HG03025 (cell line): ENCODE measurements at regions not wholly inside any gene's neighbourhood (a gene's known extent, or its start where the extent isn't known, plus 50 kb on each side); places are given as distances from the start of the nearest gene placed in this dataset.

ENCODE experiments used
- ATAC-seq: cut with Tn5 transposase; IDR thresholded peaks from one replicate; pipeline ENCODE4 v1.9.1; 2021; ENCODE audit warnings: mild to moderate bottlenecking, moderate library complexity; ENCODE audit not compliant: unreplicated experiment, low FRiP score

GRCh38 chr12:89988188-89988915 lies 279.7 kb upstream of the ATP2B1 start:
- ATAC-seq: no peak

- no peak for ATAC-seq
Measured at GRCh38 chr12:89985935-89986334, 277.3 kb upstream of the ATP2B1 start.

DNA sequence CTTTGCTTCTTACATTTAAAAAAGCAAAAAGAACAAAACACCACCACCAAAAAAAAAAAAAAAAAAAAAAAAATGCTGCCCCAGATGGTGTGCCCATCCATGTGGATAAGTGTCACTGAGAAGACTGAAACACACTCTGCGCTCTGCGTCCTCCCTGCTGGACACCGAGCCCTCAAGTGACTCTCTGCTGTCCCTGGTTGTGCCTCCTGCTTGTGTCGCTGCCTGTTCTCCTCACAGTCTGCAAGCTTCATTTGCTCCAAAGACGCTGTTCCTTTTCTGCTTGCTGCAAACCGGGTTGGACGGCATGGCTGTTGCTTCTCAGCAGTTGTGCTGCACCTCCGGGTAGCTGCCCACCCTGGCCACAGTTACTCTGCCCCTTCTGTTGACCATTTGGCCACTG lies 276.2 kb upstream of the ATP2B1 start:
- ATAC-seq: no peak

DNA sequence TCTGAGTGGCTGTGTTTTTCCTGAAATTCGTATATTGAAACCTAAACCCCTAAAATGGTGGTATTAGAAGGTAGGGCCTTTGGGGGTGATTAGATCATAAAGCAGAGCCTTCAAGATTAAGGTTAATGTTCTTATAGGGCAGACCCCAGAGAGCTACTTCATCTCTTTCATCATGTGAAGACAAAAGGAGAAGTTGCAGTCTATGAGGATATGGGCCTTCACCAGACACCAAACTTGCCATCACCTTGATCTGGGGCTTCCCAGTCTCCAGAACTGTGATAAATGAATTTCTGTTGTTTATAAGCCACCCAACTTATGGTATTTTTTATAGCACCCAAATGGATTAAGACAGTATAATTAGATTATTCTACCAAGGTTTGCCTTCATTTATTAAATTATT lies 275.0 kb upstream of the ATP2B1 start:
- no peak for ATAC-seq

DNA sequence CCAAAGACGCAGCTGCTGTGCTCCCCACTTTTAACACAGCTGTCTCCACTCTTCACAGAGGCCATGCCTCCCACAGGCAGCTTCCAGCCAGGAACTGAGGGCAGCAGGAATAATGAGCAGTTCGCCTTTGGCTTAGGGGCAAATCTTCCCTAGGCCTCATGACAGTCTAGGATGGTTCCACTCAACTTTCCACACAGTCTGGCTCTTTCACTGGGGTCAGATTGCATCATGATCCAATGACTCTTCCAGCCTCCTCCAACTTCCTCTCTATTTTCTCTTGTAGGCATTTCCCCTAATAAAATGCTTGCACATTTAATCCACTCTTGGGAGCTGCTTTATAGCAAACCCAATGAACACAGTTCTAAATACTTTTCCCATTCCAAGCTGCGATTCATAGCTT lies 271.6 kb upstream of the ATP2B1 start:
- no peak for ATAC-seq

DNA sequence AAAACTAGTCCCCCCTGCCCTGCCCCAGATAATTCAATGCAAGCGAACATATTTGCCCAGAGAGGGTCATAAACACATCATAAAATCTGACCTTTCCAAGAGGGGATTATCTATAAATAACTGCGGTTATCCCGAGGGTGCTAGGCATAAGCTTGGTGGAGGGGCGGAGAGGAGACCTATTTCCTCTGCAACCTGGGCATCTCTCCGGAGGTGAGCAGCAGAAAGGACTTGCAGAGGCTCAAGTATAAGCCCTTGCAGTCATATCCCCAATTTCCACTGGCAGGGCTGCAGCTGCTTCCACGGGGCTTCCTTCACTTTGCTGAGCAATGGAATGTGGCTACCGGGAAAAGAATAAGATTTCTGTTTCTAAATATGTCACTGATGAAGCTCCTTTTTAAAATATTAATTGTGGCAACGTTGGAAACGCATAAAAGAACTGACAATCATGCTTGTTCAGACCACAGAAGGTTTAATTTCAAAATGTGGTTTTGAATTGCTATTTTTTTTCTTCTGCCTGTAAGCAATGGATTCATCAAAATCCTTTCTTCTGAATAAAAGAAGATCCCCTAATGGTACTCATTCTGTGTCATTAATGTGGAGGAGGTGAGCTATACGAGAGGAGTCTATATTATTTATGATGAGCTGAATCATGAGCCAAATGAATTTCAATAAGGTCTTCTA lies 268.9 kb upstream of the ATP2B1 start:
- no peak for ATAC-seq

- ATAC-seq: no peak
Measured at GRCh38 chr12:89976866-89977265, 268.2 kb upstream of the ATP2B1 start.

GRCh38 chr12:89975574-89975973 lies 266.9 kb upstream of the ATP2B1 start:
- ATAC-seq: no peak

- ATAC-seq: no peak
Measured at GRCh38 chr12:89971880-89972279, 263.2 kb upstream of the ATP2B1 start.

DNA sequence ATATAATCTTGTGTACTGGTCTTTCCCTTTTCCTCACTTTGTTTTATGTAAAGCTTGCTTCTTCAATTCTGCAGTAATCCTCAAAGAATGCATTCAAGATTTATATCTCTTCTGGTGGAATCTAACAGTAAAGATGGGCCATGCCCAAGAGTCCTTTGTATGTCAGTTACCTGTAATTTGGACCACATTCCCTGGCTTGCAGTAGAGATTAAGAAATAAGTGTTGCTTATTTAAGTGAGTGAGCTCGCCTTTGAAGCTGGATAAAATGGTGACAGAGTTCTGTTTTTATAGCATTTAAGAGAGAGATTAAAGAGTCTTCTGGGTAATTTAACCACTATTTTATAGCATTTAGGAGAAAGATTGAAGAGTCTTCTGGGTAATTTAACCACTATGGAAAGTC lies 262.1 kb upstream of the ATP2B1 start:
- no peak for ATAC-seq

DNA sequence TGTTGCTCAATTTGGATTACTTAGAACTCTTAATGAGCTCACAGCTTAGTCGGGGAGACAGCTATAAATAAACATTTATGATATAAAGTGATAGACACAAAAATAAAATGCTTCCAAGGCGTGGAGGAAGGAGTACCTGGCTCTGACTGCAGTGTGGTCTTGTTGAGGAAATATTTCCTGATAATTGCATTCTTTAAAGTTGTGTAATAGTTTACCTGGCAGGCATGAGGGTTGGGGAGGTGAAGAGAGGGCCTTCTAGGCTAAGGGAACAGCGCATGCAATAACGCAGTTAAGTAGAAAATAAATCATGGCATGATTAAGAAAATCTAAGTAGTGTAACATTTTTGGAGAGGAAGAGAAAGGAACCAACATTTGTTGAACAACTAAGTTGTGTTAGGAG lies 260.5 kb upstream of the ATP2B1 start:
- ATAC-seq: no peak

DNA sequence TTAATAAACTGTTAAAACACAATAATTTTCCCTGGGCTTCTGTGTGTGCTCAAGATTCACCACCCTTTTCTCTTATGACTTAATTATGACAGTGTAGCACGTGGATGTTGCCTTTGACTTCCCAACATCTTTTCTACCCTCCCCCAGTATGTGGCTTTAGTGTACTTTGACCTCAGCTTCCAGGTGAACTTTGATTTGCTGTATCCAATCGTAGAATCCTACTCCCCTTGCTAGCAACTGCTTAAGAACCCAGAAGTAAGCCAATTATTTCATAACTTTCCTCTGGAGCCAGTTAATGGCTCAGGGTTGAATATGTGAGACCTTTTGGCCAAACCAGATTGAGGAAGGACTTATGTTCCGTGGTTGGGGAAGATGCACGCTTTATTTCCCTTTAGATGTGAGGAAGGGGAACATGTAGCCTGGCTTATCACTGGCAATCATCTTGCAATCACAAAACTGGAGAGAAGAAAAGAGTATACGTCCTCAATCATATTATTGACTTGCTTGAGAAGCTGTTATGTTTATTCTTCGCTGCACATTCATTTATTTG lies 259.6 kb upstream of the ATP2B1 start:
- no peak for ATAC-seq

- ATAC-seq: no peak
Measured at GRCh38 chr12:89966495-89967240, 258.0 kb upstream of the ATP2B1 start.

GRCh38 chr12:89965993-89966392 lies 257.4 kb upstream of the ATP2B1 start:
- ATAC-seq: no peak

DNA sequence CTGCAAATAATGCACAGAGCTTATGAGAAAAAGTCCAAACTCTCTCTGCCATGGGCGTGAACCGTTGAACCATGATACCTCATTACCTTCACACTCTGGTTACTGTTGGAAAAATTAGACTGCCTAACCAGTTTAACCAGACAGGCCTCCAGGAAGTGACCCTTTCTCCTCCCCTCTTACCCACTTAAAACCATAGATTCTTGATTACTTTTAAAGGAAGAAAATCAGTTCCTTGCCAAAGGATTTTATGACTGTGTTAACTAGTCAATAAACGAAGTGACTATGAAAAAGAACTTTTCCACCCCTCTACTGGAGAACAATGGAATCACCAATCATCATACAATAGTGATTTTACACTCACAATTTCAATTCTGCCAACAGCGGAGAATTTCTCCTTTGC lies 254.0 kb upstream of the ATP2B1 start:
- no peak for ATAC-seq

DNA sequence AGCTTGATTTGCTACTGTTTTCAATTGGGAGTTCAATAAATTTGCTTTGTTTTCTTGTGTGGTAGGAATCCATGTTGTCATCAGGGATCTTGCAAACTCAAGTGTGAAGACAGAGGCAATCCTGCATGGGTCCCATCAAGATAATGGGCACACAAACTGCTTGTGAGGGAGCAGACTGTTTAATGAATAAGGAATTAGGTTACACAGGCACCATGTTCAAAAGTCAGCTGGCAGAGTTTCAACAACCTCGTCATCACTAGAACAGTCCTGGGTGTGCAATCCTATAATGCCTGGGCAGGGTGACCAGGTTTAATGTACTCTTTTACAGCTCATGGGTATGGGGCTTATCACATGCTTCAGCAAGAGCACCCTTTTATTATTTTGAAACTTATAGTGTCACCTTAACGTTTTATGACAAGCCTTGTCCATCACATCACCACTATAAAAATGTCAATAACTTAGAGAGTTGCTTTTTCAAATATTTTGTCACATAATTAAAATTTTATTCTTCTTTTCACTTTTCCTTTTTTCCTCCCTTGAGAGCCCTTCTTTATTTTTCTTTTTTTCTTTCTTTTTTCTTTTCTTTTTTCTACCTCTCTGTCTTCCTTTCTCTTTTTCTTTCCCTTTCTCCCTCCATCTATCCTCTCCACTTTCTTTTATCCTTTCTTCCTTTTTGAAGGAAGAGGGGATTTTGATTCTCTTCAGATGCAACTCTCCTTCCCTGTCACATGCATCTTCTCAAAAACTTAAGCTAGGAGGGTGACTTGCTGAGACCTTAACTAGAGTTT lies 252.2 kb upstream of the ATP2B1 start:
- ATAC-seq: peak; percentile 21

DNA sequence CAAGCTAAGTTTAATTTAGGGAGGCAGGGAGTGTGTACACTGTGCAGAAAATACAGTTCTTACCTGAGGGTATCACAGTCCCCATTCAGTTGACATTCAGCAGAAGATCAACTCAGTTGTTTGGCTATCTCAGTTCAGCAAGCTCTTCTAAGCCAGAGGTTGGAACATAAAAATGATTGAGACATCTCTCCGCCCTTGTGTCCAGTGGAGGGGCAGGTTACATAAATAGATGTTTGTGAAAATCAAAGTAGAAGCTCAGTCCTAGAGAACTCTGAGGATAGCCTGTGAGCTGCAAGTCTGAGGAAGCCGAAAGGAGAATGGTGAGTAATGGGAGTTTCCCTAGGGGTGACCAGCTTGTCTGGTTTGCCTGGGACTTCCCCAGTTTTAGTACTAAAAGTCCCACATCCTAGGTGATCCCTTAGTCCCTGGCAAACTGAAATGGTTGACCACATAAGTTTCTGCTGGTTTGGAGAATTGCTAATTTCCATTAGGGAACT lies 251.4 kb upstream of the ATP2B1 start:
- ATAC-seq: peak; percentile 91

GRCh38 chr12:89959179-89959578 lies 250.5 kb upstream of the ATP2B1 start:
- ATAC-seq: no peak

- ATAC-seq: no peak
Measured at GRCh38 chr12:89954259-89954658, 245.6 kb upstream of the ATP2B1 start.

- no peak for ATAC-seq
Measured at GRCh38 chr12:89951694-89952060, 243.0 kb upstream of the ATP2B1 start.
